K562 (cell line): ENCODE measurements at regions not wholly inside any gene's neighbourhood (a gene's known extent, or its start where the extent isn't known, plus 50 kb on each side); places are given as distances from the start of the nearest gene placed in this dataset.

Source experiments
- GABPB1 ChIP-seq: sonication (generic); formaldehyde crosslinking; IDR thresholded peaks from 2 replicates; pipeline ENCODE4 v1.8.0; 2022; ENCODE audit warnings: mild to moderate bottlenecking, missing genetic modification reagents
- NFE2 ChIP-seq: IDR thresholded peaks from 2 replicates; pipeline ENCODE4 v1.6.1; 2014; ENCODE audit warnings: antibody characterized with exemption, low read depth
- POLR2A ChIP-seq: fragments of 450-650 bp; conservative IDR thresholded peaks from 2 replicates; pipeline ENCODE4 v1.6.1; 2016
- POU5F1 ChIP-seq: fragments of 150-350 bp; IDR thresholded peaks from 2 replicates; pipeline ENCODE4 v1.6.1; 2014; ENCODE audit warnings: borderline replicate concordance, low read length, low read depth, mild to moderate bottlenecking; ENCODE audit not compliant: partially characterized antibody
- SP2 ChIP-seq: IDR thresholded peaks from 2 replicates; pipeline ENCODE4 v1.6.1; 2011; ENCODE audit warnings: mild to moderate bottlenecking, low read depth, low read length, moderate library complexity; ENCODE audit not compliant: poor library complexity, severe bottlenecking; ENCODE audit errors: extremely low read depth
- YY1 ChIP-seq, 3 experiments: IDR thresholded peaks; 2 replicates each; pipeline ENCODE4 v1.6.1; 2011; ENCODE audit warnings: low read length in 2 of 3, mild to moderate bottlenecking in 2 of 3, moderate library complexity in 2 of 3, borderline replicate concordance in 1 of 3, control low read depth in 1 of 3, low read depth in 1 of 3; ENCODE audit not compliant: insufficient read depth in 3 of 3, insufficient replicate concordance in 2 of 3, control insufficient read depth in 1 of 3, insufficient read length in 1 of 3; ENCODE audit errors: extremely low read depth in 1 of 3
- ZNF23 ChIP-seq: fragments of 250-450 bp; sonication (Bioruptor Pico); IDR thresholded peaks from 2 replicates; pipeline ENCODE4 v1.4.0; 2020; ENCODE audit warnings: mild to moderate bottlenecking
- ZNF707 ChIP-seq: fragments of 250-450 bp; sonication (Bioruptor Pico); conservative IDR thresholded peaks from 2 replicates; pipeline ENCODE4 v1.8.0; 2022; ENCODE audit warnings: inconsistent platforms, mild to moderate bottlenecking, moderate library complexity
- ZNF76 ChIP-seq: fragments of 250-450 bp; sonication (Bioruptor Pico); IDR thresholded peaks from 2 replicates; pipeline ENCODE4 v1.4.0; 2020; ENCODE audit warnings: mild to moderate bottlenecking, moderate library complexity, borderline replicate concordance
- TF ChIP-seq, protein P1 (sequence below): sonication (generic); IDR thresholded peaks from 2 replicates; pipeline ENCODE4 v1.6.1; 2016
- TF ChIP-seq, protein P2 (sequence below): sonication (generic); formaldehyde crosslinking; IDR thresholded peaks from 2 replicates; pipeline ENCODE4 v1.9.0; 2022; ENCODE audit warnings: mild to moderate bottlenecking, missing genetic modification reagents
- TF ChIP-seq, protein P3 (sequence below), 3 experiments: IDR thresholded peaks in 2 of 3; conservative IDR thresholded peaks in 1 of 3; 2 replicates each; pipeline ENCODE4 v1.5.1; 2011 to 2012; ENCODE audit warnings: low read length in 3 of 3, mild to moderate bottlenecking in 3 of 3, control low read depth in 2 of 3, improper control_type of control experiment in 1 of 3, inconsistent platforms in 1 of 3, low read depth in 1 of 3, mixed read lengths in 1 of 3, moderate library complexity in 1 of 3; ENCODE audit not compliant: insufficient read depth in 2 of 3
- TF ChIP-seq, protein P4 (sequence below): sonication (generic); formaldehyde crosslinking; IDR thresholded peaks from 2 replicates; pipeline ENCODE4 v1.5.0; 2020; ENCODE audit warnings: missing genetic modification reagents

DNA sequence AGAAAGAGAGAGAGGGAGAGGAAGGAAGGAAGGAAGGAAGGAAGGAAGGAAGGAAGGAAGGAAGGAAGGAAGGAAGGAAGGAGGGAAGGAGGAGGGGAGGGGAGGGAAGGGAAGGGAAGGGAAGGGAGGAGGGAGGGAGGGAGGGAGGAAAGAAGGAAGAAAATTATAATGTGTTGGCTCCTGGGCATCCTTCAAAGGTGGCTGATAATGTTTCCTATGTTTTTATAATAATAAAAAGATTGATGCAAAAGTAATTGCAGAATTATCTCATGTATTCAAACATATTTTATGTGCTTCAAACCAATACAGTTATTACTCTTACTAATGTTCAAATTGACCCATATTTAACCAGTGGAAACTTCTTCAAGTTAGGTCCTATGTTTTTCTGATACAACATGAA is 260.9 kb downstream of the LNPK start:
- TF ChIP-seq YY1 (IDR thresholded peaks at IDR 0.05; ENCODE audit: borderline replicate concordance in 1 of 3, control insufficient read depth in 1 of 3, extremely low read depth in 1 of 3, insufficient read depth in 3 of 3, insufficient read length in 1 of 3, insufficient replicate concordance in 2 of 3, low read depth in 1 of 3, low read length in 2 of 3) (no peak), GABPB1 (CRISPR knock-in tag) (no peak), ZNF76 (CRISPR knock-in tag) (no peak), POU5F1 (no peak), POLR2A (no peak), ZNF23 (CRISPR knock-in tag) (no peak), NFE2 (no peak), SP2 (no peak), ZNF707 (CRISPR knock-in tag) (no peak)
- TF ChIP-seq, protein P1, sequence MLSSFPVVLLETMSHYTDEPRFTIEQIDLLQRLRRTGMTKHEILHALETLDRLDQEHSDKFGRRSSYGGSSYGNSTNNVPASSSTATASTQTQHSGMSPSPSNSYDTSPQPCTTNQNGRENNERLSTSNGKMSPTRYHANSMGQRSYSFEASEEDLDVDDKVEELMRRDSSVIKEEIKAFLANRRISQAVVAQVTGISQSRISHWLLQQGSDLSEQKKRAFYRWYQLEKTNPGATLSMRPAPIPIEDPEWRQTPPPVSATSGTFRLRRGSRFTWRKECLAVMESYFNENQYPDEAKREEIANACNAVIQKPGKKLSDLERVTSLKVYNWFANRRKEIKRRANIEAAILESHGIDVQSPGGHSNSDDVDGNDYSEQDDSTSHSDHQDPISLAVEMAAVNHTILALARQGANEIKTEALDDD = no peak
- TF ChIP-seq, protein P2, sequence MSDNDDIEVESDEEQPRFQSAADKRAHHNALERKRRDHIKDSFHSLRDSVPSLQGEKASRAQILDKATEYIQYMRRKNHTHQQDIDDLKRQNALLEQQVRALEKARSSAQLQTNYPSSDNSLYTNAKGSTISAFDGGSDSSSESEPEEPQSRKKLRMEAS = no peak
- TF ChIP-seq, protein P3, sequence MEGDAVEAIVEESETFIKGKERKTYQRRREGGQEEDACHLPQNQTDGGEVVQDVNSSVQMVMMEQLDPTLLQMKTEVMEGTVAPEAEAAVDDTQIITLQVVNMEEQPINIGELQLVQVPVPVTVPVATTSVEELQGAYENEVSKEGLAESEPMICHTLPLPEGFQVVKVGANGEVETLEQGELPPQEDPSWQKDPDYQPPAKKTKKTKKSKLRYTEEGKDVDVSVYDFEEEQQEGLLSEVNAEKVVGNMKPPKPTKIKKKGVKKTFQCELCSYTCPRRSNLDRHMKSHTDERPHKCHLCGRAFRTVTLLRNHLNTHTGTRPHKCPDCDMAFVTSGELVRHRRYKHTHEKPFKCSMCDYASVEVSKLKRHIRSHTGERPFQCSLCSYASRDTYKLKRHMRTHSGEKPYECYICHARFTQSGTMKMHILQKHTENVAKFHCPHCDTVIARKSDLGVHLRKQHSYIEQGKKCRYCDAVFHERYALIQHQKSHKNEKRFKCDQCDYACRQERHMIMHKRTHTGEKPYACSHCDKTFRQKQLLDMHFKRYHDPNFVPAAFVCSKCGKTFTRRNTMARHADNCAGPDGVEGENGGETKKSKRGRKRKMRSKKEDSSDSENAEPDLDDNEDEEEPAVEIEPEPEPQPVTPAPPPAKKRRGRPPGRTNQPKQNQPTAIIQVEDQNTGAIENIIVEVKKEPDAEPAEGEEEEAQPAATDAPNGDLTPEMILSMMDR (IDR thresholded peaks at IDR 0.05 in 2 of 3, conservative IDR thresholded peaks at IDR 0.05 in 1 of 3; ENCODE audit: insufficient read depth in 2 of 3, low read depth in 1 of 3, low read length in 3 of 3) = no peak
- TF ChIP-seq, protein P4, sequence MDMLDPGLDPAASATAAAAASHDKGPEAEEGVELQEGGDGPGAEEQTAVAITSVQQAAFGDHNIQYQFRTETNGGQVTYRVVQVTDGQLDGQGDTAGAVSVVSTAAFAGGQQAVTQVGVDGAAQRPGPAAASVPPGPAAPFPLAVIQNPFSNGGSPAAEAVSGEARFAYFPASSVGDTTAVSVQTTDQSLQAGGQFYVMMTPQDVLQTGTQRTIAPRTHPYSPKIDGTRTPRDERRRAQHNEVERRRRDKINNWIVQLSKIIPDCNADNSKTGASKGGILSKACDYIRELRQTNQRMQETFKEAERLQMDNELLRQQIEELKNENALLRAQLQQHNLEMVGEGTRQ = no peak
